ENCODE measurements at regions not wholly inside any gene's neighbourhood (a gene's known extent, or its start where the extent isn't known, plus 50 kb on each side); places are given as distances from the start of the nearest gene placed in this dataset.

DNA sequence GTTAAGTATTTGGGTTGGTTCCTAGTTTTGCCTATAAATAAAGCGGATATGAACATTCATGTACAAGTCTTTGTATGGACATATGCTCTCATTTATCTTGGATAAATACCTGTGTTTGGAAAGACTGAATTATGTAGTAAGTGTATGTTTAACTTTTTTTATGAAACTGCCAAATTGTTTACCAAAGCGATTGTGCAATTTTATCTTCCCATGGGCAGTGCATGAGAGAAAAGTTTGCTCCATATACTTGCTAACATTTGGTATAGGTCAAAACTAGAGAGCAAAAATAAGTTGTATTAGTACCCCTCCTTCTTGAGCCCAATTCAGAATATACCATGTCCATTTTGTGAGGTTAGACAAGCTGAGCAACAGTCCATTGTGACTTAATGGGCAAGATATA lies 502.6 kb downstream of the SQOR start:
- H3K79me2 ChIP-seq (ENCODE audit: insufficient read depth, low read length): no peaks in the 10 kb centered on the region
- 3% methylated on average over 2 of the region's 2 CpGs for WGBS (ENCODE audit: low lambda C conversion rate)
- no peak overlapping the region for H3K4me2 ChIP-seq (ENCODE audit: low read depth, low read length)
- no peak overlapping the region for H3K27ac ChIP-seq (ENCODE audit: extremely low read length, insufficient read depth, low read length)
- H2AFZ ChIP-seq (ENCODE audit: low read length): no peak overlapping the region
- ChIA-PET POLR2A (no interaction called here), CTCF (ENCODE audit: low intra/inter-chr PET ratio, low total read pairs) (no interaction called here)
- H3K4me1 ChIP-seq (ENCODE audit: insufficient read depth, low read length): no peaks in the 10 kb centered on the region
- H3K4me3 ChIP-seq (replicated peaks in 1 of 3; ENCODE audit: insufficient read depth in 1 of 3, low read depth in 2 of 3, low read length in 3 of 3): no peak overlapping the region
- ATAC-seq (no peak), DNase-seq (ENCODE audit: low spot score) (no peak), FAIRE-seq (no peak)
- TF ChIP-seq NCOA5 (CRISPR knock-in tag; IDR thresholded peaks at IDR 0.05): no peak
- TF ChIP-seq CCAR2 (optimal IDR thresholded peaks at IDR 0.05; ENCODE audit: low read depth, low read length): no peak
- TF ChIP-seq, protein P1, sequence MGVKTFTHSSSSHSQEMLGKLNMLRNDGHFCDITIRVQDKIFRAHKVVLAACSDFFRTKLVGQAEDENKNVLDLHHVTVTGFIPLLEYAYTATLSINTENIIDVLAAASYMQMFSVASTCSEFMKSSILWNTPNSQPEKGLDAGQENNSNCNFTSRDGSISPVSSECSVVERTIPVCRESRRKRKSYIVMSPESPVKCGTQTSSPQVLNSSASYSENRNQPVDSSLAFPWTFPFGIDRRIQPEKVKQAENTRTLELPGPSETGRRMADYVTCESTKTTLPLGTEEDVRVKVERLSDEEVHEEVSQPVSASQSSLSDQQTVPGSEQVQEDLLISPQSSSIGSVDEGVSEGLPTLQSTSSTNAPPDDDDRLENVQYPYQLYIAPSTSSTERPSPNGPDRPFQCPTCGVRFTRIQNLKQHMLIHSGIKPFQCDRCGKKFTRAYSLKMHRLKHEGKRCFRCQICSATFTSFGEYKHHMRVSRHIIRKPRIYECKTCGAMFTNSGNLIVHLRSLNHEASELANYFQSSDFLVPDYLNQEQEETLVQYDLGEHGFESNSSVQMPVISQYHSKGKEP (CRISPR knock-in tag; IDR thresholded peaks at IDR 0.05): no peak
- no peak for TF ChIP-seq ZNF562 (CRISPR knock-in tag; IDR thresholded peaks at IDR 0.05; ENCODE audit: borderline replicate concordance)
- H3K9me3 ChIP-seq (ENCODE audit: low read length): peaks cover 63% of the 10 kb centered on the region
- no peaks in the 10 kb centered on the region for H3K36me3 ChIP-seq (replicated peaks in 1 of 2; ENCODE audit: control insufficient read depth in 1 of 2, insufficient read depth in 2 of 2, low read length in 2 of 2)
- in situ Hi-C loops (cut with HindIII; ENCODE audit: extremely low pct_ligation_motif_present, low pct_unique_long_range_greater_than_20kb): no loop called here
- no TSS peak for BruUV-seq (replicated peaks)
- no peak overlapping the region for H3K9ac ChIP-seq (ENCODE audit: insufficient read depth, low read depth, low read length)
- intact Hi-C loops (cut with micrococcal nuclease; ENCODE audit: unreplicated experiment): no loop called here
- no peaks in the 10 kb centered on the region for H3K27me3 ChIP-seq (ENCODE audit: control insufficient read depth in 1 of 2, insufficient read depth in 2 of 2, low read length in 2 of 2)
- H4K20me1 ChIP-seq (ENCODE audit: insufficient read depth, low read length): no peaks in the 10 kb centered on the region

DNA sequence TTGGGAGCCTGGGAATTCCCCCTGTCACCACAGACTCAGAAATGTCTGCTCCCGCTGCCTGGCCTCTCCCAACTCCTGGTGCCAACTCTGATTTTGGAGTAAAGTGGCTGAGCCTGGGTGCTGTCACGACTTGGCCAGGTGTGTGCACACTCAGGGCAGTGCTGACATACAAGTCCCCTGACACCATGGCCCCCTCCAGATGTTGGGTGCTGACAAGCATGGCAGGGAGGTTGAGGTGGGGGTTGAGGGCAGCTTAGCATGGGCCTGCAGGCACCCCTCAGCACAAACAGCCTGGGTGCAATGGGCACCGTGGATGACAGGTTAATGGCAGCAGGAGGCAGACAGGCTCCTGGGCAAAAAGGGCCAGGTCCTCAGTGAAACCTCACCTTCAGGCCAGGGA lies 511.2 kb downstream of the SQOR start:
- H3K27ac ChIP-seq (ENCODE audit: extremely low read length, insufficient read depth, low read length): no peak overlapping the region
- no peaks in the 10 kb centered on the region for H3K79me2 ChIP-seq (ENCODE audit: insufficient read depth, low read length)
- H3K4me3 ChIP-seq (replicated peaks in 1 of 3; ENCODE audit: insufficient read depth in 1 of 3, low read depth in 2 of 3, low read length in 3 of 3): no peak overlapping the region
- H2AFZ ChIP-seq (ENCODE audit: low read length): no peak overlapping the region
- TF ChIP-seq MIXL1 (CRISPR knock-in tag; IDR thresholded peaks at IDR 0.05): no peak
- in situ Hi-C loops (cut with HindIII; ENCODE audit: extremely low pct_ligation_motif_present, low pct_unique_long_range_greater_than_20kb): no loop called here
- 0% methylated on average over 1 of the region's 3 CpGs for WGBS (ENCODE audit: low lambda C conversion rate)
- no peaks in the 10 kb centered on the region for H3K4me1 ChIP-seq (ENCODE audit: insufficient read depth, low read length)
- DNase-seq (ENCODE audit: low spot score) (no peak), ATAC-seq (no peak), FAIRE-seq (no peak)
- no peaks in the 10 kb centered on the region for H3K27me3 ChIP-seq (ENCODE audit: control insufficient read depth in 1 of 2, insufficient read depth in 2 of 2, low read length in 2 of 2)
- no peaks in the 10 kb centered on the region for H3K36me3 ChIP-seq (replicated peaks in 1 of 2; ENCODE audit: control insufficient read depth in 1 of 2, insufficient read depth in 2 of 2, low read length in 2 of 2)
- H4K20me1 ChIP-seq (ENCODE audit: insufficient read depth, low read length): no peaks in the 10 kb centered on the region
- ChIA-PET POLR2A (no interaction called here), CTCF (ENCODE audit: low intra/inter-chr PET ratio, low total read pairs) (no interaction called here)
- no peak overlapping the region for H3K4me2 ChIP-seq (ENCODE audit: low read depth, low read length)
- no peak overlapping the region for H3K9ac ChIP-seq (ENCODE audit: insufficient read depth, low read depth, low read length)
- no TSS peak for BruUV-seq (replicated peaks)
- intact Hi-C loops (cut with micrococcal nuclease; ENCODE audit: unreplicated experiment): no loop called here
- peaks cover 31% of the 10 kb centered on the region for H3K9me3 ChIP-seq (ENCODE audit: low read length)
